ENCODE measurements at regions not wholly inside any gene's neighbourhood (a gene's known extent, or its start where the extent isn't known, plus 50 kb on each side); places are given as distances from the start of the nearest gene placed in this dataset.

GRCh38 chr5:103475629-103476240 is 86.9 kb downstream of the NUDT12 start:
- H3K27ac ChIP-seq = no peak overlapping the region
- in situ Hi-C loops (cut with HindIII; ENCODE audit: low pct_ligation_motif_present, low sequenced_read_pairs) = no loop called here

DNA sequence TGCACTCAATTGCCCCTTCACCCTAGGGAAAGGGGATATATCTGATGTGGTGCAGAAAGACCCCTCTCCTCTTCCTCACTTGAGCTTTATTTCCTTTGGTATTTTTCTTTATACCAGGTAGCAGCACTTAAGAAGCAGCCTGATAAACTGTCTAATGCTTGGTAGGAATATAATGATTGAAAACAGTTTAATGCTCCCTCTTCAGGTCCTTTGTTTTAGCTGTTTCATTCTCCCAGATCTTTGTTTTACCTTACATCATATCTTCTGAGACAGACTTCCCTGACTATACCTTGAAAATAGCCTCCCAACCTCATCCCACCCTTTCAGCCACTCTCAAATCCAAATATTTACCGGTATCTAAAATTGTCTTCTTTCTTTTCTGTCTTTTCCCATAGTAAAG is 87.9 kb downstream of the NUDT12 start:
- Histone ChIP-seq H3K27me3 (replicated peaks) (no peaks in the 10 kb centered on the region), H3K4me3 (ENCODE audit: low read depth, low read length) (no peak overlapping the region), H3K27ac (no peak overlapping the region), H3K36me3 (replicated peaks) (no peaks in the 10 kb centered on the region)
- TF ChIP-seq, protein P1, sequence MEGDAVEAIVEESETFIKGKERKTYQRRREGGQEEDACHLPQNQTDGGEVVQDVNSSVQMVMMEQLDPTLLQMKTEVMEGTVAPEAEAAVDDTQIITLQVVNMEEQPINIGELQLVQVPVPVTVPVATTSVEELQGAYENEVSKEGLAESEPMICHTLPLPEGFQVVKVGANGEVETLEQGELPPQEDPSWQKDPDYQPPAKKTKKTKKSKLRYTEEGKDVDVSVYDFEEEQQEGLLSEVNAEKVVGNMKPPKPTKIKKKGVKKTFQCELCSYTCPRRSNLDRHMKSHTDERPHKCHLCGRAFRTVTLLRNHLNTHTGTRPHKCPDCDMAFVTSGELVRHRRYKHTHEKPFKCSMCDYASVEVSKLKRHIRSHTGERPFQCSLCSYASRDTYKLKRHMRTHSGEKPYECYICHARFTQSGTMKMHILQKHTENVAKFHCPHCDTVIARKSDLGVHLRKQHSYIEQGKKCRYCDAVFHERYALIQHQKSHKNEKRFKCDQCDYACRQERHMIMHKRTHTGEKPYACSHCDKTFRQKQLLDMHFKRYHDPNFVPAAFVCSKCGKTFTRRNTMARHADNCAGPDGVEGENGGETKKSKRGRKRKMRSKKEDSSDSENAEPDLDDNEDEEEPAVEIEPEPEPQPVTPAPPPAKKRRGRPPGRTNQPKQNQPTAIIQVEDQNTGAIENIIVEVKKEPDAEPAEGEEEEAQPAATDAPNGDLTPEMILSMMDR (IDR thresholded peaks at IDR 0.05; ENCODE audit: low read depth, low read length, missing control alignments) = no peak
- no peak for DNase-seq
- in situ Hi-C loops (cut with HindIII; ENCODE audit: low pct_ligation_motif_present, low sequenced_read_pairs) = no loop called here

More at GRCh38 chr5:103475629-103476240, 86.9 kb downstream of the NUDT12 start:
- no peak for DNase-seq
- Histone ChIP-seq H3K27me3 (replicated peaks) (no peaks in the 10 kb centered on the region), H3K4me3 (ENCODE audit: low read depth, low read length) (no peak overlapping the region), H3K36me3 (replicated peaks) (no peaks in the 10 kb centered on the region)
- TF ChIP-seq, protein P1 (IDR thresholded peaks at IDR 0.05; ENCODE audit: low read depth, low read length, missing control alignments) = peak; percentile 33

DNA sequence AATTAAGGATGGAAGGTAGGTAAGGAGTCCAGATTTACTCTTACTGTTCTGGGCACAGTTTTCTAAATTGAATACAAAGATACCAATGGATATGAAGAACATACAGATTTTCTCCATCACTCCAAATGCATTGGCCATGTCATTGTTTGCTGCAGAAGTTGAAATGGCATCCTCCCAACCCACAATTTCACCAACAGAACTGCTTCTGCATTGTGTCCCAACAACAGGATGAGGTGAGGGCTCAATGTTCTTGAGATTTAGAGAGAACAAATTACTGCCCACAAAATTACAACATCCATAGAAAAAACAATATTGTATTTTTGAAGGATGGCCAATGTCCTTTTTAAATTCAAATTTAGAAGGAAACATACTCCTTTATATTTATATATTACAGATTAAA is 88.9 kb downstream of the NUDT12 start:
- no peaks in the 10 kb centered on the region for H3K27me3 ChIP-seq (replicated peaks)
- DNase-seq = no peak

GRCh38 chr5:103472830-103473229 is 89.8 kb downstream of the NUDT12 start:
- in situ Hi-C loops (cut with HindIII; ENCODE audit: low pct_ligation_motif_present, low sequenced_read_pairs) = no loop called here
- peak; percentile 64 for DNase-seq
- TF ChIP-seq, protein P1 (IDR thresholded peaks at IDR 0.05; ENCODE audit: low read depth, low read length, missing control alignments) = no peak

More for the DNA sequence above, 88.9 kb downstream of the NUDT12 start:
- TF ChIP-seq, protein P1 (IDR thresholded peaks at IDR 0.05; ENCODE audit: low read depth, low read length, missing control alignments) = no peak
- no peak overlapping the region for H3K27ac ChIP-seq
- H3K36me3 ChIP-seq (replicated peaks) = no peaks in the 10 kb centered on the region
- in situ Hi-C loops (cut with HindIII; ENCODE audit: low pct_ligation_motif_present, low sequenced_read_pairs) = no loop called here
- no peak overlapping the region for H3K4me3 ChIP-seq (ENCODE audit: low read depth, low read length)

GRCh38 chr5:103472265-103472664 is 90.3 kb downstream of the NUDT12 start:
- H3K4me3 ChIP-seq (ENCODE audit: low read depth, low read length) = no peak overlapping the region
- H3K27me3 ChIP-seq (replicated peaks) = no peaks in the 10 kb centered on the region
- TF ChIP-seq, protein P1 (IDR thresholded peaks at IDR 0.05; ENCODE audit: low read depth, low read length, missing control alignments) = no peak
- no peaks in the 10 kb centered on the region for H3K36me3 ChIP-seq (replicated peaks)
- DNase-seq = no peak
- H3K27ac ChIP-seq = peak overlapping the region; percentile 31
- in situ Hi-C loops (cut with HindIII; ENCODE audit: low pct_ligation_motif_present, low sequenced_read_pairs) = no loop called here

More at GRCh38 chr5:103472830-103473229, 89.8 kb downstream of the NUDT12 start:
- Histone ChIP-seq H3K4me3 (ENCODE audit: low read depth, low read length) (no peak overlapping the region), H3K27ac (peak overlapping the region; percentile 31), H3K36me3 (replicated peaks) (no peaks in the 10 kb centered on the region), H3K27me3 (replicated peaks) (no peaks in the 10 kb centered on the region)

Data from brain microvascular endothelial cell (primary cell).